ENCODE measurements at regions not wholly inside any gene's neighbourhood (a gene's known extent, or its start where the extent isn't known, plus 50 kb on each side); places are given as distances from the start of the nearest gene placed in this dataset.

GRCh38 chr18:39230086-39230803 lies 1664.6 kb upstream of the CELF4 start:
- TF ChIP-seq ATF3 (IDR thresholded peaks at IDR 0.05) (no peak), CTCF (IDR thresholded peaks at IDR 0.05; ENCODE audit: low read depth, low read length, missing input control) (no peak), HNF4G (IDR thresholded peaks at IDR 0.05) (no peak)
- TF ChIP-seq, protein P1, sequence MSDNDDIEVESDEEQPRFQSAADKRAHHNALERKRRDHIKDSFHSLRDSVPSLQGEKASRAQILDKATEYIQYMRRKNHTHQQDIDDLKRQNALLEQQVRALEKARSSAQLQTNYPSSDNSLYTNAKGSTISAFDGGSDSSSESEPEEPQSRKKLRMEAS (IDR thresholded peaks at IDR 0.05), result no peak

Data from liver (tissue), 3 donors.